Superior temporal gyrus (tissue), 1 donor: ENCODE measurements at regions not wholly inside any gene's neighbourhood (a gene's known extent, or its start where the extent isn't known, plus 50 kb on each side); places are given as distances from the start of the nearest gene placed in this dataset.
A peak's percentile ranks its signal among the peaks of the same experiment; 100 is the strongest.

ENCODE experiments used
- DNase-seq: peaks from one replicate; pipeline ENCODE4 v3.0.0-alpha.2; 2016; ENCODE audit errors: extremely low spot score

DNA sequence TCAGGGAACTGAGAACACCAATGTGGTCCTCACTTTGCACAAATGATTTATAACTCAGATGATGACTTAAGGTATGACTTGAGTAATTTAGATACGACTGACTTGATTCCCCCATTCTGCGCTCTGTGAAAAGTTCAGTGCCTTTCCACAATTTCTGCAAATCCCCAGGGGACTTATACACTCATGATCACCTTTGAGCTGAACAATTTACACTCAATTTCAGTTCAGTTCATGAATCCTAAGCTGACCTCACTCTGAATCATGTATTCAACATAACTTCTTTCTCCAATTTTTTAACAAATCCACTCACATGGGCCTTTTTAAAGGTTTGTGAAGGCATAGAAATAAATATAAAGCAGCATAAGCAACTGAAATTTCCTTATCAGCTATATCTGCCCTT, 274.2 kb downstream of the FAM76B start:
- no peak for DNase-seq

DNA sequence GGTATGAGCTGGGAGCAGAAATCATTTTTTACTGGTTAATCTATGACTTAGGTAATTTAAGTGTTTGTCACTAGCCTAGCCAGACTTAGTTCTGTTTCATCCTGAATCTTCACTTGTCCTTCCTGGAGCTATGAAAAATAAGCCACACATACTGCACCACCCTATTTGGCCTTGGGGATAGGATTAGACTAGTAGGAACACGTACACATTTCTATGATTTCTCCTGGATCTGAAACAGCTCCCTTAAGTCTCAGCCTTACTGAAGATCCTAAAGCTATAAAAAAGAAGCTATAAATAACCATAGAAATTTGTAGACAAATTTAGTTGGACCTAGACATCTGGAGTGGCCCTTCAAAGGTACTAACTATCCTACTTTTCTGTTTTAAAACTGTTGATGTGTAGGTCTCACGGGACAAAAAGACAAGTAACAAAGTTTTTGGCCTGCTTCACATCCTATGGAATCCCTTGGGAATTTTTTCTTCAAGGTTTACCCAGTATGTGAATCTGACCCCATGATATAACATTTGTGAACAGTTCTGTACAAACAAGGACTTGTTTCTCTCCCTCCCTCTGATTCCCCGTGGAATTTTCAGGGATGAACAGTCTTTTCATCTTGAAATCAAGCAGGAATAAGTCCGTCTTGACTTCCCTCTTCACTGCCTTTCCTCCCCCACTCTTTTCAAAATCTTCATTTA, 275.0 kb downstream of the FAM76B start:
- no peak for DNase-seq

DNA sequence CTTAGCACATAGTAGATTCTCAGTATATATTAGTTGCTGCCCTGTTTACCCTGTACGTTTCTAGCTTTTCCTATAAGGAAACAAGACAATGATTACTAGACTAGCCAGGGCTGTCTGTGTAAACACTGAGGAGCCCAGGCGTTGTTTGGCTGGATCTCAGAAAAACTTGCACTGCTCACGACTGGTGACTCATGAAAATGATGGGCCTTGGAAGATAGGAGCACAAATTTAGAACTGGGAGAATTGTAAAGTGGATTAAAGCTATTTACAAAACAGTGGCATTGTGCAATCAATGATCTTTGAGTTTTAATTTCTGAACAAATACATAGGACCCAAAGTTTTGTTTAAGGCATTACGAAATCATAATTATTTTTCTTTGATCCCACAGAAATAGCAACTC, 276.9 kb downstream of the FAM76B start:
- DNase-seq: peak; percentile 44

DNA sequence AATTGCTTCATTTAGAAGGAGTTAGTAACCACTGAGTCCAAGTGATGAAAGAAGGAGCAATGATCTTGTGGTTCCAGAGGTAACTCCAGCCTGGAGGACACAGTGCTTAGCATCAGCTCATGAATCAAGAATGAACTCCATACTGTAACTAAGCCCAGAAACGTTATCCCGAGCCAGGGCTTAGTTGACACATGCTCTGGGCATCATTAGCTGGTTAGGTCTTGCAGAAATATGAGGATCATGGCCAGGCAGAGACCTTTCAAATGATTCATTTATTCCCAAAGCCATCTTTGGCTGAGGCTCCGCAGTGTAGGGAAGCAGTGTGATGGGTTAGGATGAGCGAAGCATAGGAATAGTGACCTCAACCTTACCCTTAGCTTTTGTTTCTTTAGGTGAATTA, 277.4 kb downstream of the FAM76B start:
- DNase-seq: no peak

DNA sequence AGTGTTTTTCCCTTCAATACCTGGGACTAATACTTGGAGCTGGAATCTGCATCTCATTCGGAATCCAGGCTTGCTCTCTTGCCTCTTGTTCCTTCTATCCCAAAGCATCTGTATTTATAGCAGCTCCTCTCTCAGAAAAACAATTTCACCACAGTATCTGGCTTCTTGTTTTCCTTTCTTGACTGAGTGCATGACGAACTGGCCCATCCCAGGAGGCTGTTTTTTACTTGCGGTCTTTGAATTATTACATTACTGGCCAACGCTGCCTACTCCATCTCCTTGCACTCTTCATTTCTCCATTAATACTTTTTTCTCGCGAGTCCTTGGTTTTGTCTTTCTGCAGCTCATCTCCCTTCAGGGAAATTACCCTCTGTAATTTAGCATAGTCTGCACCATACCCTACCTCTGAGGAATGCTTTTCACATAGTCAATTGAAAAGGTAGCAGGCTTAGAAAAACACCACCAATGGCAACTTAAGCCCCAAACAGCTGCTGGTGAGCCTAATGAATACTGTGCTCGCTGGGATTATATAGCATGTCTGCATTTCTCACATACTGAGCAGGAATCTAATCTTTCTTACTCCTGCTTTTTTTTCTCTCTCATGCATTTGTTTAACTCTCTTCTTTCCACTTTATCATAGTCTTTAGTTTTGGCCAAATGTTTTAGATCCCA, 277.4 kb upstream of the SESN3 start:
- no peak for DNase-seq

DNA sequence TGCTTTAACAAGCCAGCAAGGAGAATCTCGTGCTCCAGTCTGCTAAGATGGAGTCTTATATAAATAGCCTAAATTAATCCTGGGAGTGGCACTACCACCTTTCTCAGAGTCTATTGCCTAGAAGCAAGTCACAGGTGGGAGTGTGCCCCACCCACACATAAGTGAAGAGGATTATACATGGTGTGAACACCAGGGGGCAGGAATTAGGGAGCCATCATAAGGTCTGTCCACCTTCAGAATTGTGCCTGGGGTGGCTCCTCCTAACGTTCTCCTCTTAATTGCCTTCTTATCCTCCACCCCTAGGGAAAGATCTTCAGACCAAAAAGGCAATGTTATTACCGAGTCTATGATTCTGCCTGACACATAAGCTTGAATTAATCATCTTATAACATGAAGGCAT, 276.8 kb upstream of the SESN3 start:
- DNase-seq: no peak

DNA sequence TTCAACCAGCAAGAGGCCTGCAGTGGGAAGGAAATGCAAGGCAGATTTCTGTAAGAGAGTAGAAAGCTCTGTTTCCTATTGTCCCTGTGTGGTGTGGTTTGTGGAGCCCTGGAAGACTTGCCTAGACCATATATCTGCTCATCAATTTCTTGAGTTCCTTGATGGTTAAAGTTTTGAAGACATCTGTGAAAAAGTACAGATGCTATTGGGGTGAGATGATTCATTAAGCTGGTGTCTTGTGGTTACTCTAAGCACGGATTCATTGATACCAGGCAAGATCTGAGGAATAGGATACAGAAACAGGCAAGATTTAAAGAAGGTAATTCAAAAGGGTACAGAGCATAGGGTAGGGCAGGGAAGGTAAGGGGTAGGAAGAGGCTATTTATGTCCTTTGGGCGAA, 275.8 kb upstream of the SESN3 start:
- no peak for DNase-seq

DNA sequence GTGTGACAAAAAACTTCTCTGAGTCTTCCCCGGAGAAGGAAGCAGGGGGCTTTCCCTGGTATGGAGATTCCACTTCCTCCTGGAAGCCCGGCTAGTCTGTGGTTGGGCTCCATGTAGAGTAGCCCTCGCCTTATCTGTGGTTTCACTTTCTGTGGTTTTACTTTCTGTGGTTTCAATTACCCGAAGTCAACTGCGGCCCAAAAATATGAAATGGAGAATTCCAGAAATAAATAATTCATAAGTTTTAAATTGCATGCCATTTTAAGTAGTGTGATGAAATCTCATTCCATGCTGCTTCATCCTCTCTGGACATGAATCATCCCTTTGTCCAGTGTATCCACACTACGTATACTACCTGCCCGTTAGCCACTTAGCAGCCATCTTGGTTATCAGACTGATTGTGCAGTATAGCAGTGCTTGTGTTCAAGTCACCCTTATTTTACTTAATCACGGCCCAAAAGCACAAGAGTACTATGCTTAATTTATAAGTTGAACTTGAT, 275.0 kb upstream of the SESN3 start:
- no peak for DNase-seq

DNA sequence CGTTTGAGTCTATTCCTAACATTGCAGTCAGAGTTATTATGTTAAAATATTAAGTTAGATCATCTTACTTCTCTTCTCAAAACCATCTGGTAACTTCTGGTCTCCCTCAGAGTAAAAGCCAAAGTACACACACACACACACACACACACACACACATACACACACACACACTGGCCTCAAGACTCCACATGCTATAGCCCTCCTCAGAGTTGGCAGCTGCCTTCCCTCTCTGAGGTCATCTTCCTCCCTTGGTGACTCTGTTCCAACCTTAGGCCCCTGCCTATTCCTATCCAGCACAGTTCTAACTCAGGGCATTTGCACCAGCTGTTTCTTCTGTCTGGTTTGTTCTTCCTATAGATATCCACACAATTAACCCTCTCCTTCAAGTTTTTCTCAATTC, 272.0 kb upstream of the SESN3 start:
- no peak for DNase-seq

DNA sequence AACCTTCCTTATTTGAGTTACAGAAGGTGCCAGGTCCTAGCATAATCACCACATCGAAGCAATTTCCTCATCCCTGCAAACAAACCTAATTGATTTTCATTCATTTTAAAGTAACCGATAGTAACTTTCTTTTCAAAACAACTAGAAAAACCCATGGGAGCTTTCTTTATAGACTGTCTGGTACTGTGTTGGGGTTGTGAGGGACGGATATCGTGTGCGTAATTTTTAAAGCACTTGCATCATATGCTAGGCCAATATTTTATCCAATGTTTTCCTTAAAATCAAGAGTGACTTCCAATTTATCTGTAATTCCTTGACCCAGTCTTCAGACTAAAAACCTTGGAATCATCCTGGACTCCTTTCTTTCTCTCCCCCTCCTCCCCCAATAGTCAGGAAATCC, 271.5 kb upstream of the SESN3 start:
- DNase-seq: no peak

DNA sequence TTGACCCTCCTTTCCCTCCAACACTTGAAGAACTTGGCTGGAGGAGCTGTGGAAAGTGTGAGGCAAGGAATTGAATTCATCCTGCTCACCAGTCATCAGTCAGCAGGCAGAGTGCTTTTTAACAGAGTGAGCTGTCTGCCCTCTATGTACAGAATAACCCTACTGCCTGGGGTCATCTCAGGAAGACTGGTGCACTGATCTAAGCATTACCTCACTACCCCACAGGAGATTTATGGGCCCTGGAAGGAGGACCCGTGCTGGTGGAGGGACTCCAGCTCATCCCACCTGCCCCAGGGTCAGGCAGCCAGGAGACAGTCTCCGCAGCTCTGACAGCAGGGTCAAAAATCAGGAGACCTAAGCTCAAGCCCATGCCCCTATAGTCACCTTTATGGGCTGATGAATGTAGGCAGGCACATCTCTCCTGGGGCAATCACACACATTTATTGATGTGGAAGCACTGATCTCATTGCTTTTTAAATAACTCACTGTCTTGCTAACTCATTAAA, 270.8 kb upstream of the SESN3 start:
- no peak for DNase-seq

DNA sequence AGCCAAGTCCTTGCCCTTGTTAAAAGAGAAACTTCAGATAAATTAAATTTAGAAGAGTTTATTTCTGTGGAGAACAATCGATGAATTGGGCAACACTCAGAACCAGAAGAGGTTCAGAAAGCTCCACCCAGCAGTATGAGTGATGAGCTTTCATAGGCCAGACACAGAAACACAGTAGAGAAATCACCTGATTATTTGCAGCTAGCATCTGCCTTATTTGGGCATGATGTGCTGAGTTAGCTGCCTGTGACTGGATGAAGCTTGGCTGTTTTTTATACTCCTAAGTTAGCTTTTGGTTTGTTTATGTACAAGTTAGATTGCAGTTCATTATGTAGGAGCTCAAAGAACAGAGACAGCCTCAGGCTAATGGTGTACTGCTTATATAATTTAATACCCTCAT, 269.5 kb upstream of the SESN3 start:
- DNase-seq: no peak

DNA sequence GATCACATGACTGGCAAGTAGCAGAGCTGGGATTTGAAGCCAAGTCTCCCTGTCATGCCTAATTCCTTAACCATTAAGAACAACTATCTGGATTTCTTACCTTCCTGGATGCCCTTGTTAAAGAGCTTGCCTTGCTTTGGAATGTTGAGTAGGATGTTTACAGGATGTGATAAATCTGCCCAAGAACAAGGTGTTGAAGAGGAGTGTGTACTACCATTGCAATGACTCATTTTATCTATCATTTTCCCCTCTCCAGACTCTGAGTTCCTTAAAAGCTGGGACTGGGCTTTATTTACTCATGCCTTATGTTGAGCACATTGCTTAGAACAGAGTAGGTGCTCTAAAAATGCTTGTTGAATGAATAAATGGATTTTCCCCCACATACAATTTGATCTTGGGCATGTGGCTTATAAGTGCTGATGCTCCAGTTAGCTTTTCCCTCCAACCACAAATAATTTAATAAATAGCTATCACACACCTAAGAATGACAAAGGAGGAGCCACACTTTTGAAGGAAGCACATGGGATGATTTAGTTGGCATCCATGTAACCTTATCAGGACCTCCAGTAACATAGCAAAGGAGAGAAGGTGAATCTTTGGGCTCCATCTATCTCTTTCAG, 268.6 kb upstream of the SESN3 start:
- no peak for DNase-seq

DNA sequence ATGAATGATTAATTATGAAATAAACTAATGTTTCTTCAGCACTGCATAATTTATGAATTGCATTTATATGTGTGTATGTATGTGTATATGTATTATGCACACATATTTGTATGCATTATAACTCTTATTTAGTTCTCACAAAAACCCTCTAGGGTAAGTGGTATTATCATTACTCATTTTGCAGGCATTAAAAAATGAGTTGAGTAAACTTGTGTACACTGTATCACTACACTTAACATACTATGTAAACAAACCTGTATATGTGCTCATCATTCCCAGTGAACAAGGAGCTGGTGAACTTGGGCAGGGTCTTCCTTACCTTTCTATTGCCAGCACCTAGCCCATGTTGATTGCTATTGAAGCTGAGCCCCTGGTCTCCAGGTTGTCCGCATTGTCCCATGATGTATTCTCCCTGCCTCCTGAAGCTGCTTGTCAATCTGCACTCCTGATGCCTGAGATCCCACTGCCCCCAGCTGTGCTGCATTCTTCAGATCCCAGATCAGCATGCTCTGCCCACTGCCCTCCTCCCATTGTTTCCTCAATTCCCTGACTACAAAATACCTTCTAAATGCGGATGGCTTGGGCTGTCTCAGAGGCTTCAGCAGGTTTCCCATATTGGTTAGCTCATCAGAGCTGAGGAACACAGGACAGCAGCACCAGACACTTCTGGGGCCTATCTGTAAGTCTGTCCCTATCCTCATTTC, 267.9 kb upstream of the SESN3 start:
- DNase-seq: no peak

DNA sequence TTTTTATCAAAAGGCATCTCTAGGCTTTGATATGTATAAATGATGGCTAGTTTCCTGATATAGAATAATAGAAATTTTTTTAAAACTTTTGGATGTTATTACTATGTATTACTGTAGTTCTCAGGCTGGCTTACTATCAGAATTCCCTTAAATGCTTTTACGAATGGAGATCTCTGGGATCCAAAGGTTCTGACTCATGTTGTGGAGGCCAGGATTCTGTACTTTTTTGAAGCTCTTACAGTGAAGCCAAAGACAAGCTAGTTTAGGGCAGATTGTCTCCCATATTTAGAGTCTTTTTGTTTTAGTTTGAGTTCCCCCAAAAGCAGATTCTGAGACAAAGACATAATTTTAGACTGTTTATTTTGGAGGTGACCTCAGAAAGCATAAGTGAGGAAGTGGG, 265.9 kb upstream of the SESN3 start:
- no peak for DNase-seq

DNA sequence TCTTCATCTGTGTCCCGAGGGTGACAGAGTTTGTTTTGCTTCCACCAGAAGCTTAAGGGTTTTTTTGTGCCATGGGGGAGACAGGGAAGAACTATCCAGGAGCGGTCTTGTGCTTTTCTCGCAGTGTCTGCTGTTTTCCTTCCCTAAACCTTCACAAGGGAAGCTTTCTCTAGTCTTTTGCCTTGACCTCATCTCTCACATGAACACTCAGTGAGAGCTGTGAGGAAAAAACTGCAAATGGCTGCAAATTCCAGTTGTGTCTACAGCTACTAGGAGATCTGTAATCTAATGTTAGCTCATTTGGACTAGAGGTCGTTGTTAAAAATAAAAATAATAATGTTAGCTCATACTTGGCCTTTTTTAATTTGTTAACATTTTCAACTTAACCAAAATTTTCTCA, 264.7 kb upstream of the SESN3 start:
- no peak for DNase-seq

DNA sequence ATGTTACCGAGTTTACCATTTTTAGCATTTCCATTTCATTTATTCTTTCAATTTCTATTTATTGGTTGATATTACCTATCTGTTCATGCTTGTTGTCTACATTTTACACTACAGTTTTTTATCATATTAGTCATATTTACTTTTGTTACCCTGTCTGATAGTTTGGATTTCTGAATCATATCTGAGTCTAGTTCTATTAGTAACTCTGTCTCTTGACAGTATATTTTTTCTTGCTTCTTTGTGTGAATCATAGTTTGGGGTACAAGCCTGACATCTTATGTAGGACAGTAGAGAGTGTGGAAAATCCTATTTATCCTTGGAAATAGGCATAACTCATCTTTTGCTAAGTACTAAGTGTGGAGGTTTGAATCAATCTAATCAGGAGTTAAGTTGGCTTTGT, 263.9 kb upstream of the SESN3 start:
- DNase-seq: no peak

DNA sequence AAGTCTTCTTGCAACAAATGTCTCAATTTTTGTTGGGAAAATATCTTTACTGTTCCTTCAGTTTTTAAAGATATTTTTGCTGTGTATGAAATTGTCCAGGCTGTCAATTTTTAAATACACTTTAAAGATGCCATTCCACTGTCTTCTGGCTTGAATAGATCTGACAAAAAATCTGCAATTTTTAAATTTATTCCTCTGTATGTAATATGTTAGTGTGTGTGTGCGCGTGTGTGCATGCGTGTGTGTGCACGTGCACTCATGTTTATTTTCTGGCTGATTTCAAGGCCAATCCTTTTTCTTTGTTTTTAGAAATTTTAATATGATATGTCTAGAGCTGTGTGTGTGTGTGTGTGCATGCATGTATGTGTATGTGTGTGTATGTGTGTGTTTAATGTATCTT, 263.2 kb upstream of the SESN3 start:
- DNase-seq: no peak

DNA sequence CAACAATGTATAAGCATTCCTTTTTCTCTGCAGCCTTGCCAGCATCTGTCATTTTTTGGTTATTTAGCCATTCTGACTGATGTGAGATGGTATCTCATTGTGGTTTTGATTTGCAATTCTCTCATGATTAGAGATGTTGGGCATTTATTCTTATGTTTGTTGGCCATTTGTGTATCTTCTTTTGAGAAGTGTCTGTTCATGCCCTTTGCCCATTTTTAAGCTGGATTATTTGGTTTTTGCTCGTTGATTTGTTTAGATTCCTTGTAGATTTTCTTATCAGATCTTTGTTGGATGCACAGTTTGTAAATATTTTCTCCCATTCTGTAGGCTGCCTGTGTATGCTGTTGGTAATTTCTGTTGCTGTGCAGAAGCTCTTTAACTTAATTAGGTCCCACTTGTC, 259.6 kb upstream of the SESN3 start:
- DNase-seq: no peak

DNA sequence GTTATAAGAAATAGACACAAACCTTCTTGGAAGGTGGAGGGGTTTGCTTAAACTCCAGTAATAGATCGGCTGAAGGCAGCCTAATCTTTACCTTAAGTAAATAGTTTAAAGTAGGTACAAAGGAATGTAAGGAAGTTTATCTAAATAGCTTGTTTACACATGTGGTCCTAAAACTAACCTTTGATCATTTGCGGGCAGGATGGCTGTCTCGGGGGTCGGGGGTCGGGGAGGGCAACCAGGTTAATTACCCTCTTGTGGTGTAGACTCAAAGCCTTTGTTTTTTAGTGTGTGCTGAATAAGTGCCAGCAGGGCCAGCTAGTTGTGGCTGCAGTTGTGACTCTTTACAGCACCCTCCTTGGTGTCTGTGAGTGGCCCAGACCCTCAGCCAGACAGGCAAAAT, 256.9 kb upstream of the SESN3 start:
- no peak for DNase-seq

DNA sequence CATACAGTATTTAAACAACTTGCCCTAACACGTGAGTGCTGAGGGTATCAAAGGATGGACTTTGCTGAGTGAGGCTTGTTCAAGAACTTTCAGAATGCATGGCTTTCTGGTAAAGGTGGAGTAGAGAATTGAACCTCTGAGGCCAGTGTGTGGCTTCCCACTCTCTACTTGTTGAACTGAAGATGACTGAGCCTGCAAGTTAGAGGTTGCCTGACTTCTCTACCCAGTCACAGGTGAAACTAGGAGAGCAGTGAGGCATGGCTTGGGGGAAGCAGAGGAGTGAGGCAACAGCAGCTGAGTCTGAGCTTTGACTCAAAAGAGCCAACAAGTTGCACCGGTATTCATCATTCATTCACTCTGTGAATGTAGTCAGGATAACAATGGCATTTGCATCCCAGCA, 256.4 kb upstream of the SESN3 start:
- no peak for DNase-seq

DNA sequence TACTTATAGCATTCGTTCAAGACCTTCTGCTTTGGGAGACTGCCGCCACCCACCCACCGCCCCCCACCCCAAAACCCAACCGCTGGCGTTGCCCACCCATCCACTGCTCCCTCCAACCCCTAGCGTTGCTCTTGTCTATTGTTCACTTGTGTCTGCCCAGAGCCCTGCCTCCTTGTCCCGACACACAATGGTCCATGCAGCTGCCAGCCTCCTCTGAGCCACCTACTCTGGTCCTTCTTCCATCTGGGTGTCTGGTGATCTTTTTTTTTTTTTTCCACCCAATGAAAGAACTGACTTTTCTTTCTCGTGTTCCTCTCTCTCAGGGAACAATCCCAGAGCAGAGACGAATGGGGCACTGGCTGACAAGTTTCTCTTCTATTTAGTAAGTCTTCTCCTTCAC, 256.0 kb upstream of the SESN3 start:
- DNase-seq: peak; percentile 20
